Epithelial cell of proximal tubule (primary cell): ENCODE measurements at regions not wholly inside any gene's neighbourhood (a gene's known extent, or its start where the extent isn't known, plus 50 kb on each side); places are given as distances from the start of the nearest gene placed in this dataset.

Experiments
- DNase-seq: peaks from one replicate; pipeline ENCODE4 v3.0.0-alpha.2; 2011; ENCODE audit warnings: low read depth
- H3K4me3 ChIP-seq: 2 replicates; pipeline ENCODE4 v1.5.1; 2011; ENCODE audit warnings: low read depth, mild to moderate bottlenecking, low read length
- TF ChIP-seq, protein P1 (sequence below): conservative IDR thresholded peaks from 2 replicates; pipeline ENCODE4 v1.5.1; 2012; ENCODE audit warnings: low read depth, mild to moderate bottlenecking, low read length

DNA sequence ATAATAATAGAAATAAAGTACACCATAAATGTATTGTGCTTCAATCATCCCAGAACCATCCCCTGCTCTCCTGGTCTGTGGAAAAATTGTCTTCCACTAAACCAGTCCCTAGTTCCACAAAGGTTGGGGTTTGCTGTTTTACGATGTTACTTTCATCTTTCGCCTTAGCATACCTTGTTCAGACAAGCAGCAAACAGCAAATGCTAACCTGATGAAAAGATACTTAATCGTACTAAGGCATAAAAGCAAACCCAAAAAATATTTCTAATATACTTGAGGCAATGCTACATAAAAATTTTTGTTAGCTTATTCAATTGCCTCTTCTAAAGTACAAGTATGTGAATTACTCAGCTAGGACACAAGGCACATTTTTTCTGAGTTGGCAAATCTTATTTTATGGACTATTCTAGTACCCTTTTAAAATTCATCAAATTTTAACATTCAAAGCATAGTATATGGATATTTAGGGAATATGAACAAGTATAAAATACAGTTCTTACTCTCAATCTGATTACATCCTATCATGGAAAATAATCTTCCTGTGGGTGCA is 97.1 kb upstream of the PLEKHG7 start:
- no peak for DNase-seq
- no peak overlapping the region for H3K4me3 ChIP-seq
- TF ChIP-seq, protein P1, sequence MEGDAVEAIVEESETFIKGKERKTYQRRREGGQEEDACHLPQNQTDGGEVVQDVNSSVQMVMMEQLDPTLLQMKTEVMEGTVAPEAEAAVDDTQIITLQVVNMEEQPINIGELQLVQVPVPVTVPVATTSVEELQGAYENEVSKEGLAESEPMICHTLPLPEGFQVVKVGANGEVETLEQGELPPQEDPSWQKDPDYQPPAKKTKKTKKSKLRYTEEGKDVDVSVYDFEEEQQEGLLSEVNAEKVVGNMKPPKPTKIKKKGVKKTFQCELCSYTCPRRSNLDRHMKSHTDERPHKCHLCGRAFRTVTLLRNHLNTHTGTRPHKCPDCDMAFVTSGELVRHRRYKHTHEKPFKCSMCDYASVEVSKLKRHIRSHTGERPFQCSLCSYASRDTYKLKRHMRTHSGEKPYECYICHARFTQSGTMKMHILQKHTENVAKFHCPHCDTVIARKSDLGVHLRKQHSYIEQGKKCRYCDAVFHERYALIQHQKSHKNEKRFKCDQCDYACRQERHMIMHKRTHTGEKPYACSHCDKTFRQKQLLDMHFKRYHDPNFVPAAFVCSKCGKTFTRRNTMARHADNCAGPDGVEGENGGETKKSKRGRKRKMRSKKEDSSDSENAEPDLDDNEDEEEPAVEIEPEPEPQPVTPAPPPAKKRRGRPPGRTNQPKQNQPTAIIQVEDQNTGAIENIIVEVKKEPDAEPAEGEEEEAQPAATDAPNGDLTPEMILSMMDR = no peak

DNA sequence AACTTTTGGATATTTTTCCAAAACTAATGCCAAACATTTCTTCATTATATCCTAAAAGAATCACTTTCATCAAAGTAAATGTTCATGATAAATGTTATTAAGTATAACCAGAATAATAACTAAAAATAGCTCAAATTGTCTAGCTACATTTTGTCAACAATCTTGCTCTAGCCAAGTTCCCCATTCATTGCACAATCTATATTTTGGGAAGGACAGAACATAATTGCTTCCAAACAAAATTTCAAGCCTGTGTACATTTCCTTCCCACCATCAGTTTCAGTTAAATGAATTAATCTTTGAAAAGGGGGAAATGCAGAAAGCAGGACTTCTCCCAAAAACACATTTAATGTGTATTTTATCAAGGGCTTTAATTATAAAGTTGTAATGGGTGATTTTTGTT is 98.0 kb upstream of the PLEKHG7 start:
- TF ChIP-seq, protein P1 = no peak
- DNase-seq = no peak
- H3K4me3 ChIP-seq = no peak overlapping the region

DNA sequence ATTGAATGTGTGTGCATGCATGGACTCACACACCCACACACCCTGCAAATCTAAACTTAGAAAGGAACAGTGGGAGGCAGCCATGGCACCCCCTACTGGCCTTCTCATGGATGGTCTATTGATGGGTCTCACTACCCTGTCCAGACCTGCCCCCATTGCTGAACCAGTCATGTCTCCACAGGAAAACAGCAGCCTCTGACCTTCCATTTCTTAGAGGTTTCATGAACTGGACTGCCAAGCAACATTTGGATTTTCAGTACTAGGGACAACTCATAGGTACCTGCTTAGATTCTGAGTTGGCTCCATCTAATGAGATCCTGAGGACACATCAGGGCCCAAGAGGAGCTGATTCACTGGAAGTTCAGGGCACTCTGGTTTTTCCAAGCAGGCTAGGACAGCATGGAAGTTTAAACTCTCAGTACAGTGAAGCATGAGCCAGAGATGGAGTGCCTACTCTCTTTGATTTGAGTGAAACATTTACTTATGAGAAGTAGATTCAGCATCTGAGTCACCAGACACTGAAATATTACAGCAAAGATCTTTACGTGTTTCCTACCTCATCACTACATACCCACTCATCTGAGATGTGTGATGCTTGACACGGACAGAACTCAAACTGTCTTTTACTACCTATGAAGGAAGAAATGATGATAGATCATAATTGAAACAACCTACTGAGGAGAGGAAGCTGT is 98.9 kb upstream of the PLEKHG7 start:
- H3K4me3 ChIP-seq = no peak overlapping the region
- no peak for DNase-seq
- TF ChIP-seq, protein P1 = peak; percentile 44

DNA sequence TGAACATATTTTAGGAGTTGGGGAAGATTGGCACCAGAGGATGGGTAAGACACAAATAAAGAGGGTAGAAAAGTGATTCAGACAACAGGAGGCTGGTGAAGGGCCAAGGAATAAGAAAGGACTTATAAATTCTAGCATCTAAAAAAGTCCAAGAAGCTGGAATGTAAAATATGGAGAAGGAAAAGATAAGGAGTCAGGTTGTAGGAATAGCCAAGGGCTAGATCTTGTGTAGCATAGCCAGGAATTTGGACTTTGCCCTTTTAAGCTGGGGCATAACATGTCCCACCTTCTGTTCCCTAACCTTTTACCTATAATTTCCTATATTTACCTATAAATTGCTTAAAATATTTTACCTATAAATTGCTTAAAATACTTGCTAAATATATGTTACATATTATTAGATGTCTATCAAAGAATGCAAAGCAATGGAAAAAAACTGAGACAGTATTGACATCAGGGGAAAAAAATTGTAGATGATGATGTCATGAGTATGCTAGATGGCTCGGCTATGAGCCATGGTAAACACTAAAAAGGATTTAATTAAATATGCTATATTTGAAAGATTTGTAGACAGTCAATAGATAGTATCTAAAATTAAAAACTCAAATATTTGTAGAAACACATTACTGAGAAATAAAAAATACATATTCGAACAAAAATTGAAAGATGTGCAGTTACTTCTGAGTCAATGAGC is 99.7 kb upstream of the PLEKHG7 start:
- no peak overlapping the region for H3K4me3 ChIP-seq
- TF ChIP-seq, protein P1 = no peak
- no peak for DNase-seq

DNA sequence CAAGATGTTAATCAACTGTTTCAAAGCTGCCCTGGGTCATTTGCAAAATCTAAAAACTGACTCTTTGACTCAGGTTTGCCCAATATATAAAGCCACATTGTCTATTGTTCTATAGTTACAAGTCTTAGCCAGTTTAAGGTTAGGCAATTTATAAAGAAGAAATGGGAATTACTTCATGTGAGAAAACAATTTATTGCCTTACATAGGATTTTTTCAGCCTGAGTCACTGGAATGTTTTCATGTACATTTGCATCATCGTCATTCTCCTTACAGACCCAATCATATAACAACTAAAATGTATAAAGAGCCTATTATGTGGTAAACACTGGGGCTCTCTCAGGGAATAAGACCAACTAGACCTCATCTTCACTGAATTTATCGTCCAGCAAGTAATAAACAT is 100.3 kb upstream of the PLEKHG7 start:
- DNase-seq = no peak
- TF ChIP-seq, protein P1 = no peak
- no peak overlapping the region for H3K4me3 ChIP-seq

DNA sequence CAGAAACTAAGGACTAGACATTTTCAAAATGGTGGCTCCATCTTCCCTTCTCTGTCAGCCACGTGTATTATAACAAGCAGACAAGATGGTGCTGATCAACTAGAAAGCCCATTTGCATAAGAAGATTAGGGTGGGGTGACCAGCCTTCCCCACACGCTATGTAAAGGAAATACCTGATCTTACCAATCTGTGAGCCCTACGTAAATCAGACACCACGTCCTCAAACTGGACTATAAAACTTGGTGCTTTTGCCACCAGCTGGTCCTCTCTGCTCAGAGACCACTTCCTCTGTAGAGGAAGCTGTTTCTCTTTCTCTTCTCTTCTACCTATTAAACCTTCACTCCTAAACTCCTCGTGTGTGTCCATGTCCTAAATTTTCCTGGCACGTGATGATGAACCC is 101.1 kb upstream of the PLEKHG7 start:
- no peak for DNase-seq
- TF ChIP-seq, protein P1 = no peak

More for the DNA sequence above, 101.1 kb upstream of the PLEKHG7 start:
- no peak overlapping the region for H3K4me3 ChIP-seq
